Keratinocyte (primary cell): ENCODE measurements at regions not wholly inside any gene's neighbourhood (a gene's known extent, or its start where the extent isn't known, plus 50 kb on each side); places are given as distances from the start of the nearest gene placed in this dataset.

Experiments used
- DNase-seq: peaks from one replicate; pipeline ENCODE4 v3.0.0-alpha.2; 2011; ENCODE audit warnings: low read depth, missing footprints, low spot score
- FAIRE-seq: peaks from 2 replicates; lab custom pipeline; 2011; peaks lifted over from hg19 to GRCh38; lab: Jason Lieb, UNC
- H2AFZ ChIP-seq: 2 replicates; pipeline ENCODE4 v1.6.0; 2012; ENCODE audit warnings: low read length, control low read depth, inconsistent platforms; ENCODE audit not compliant: control insufficient read depth
- H3K27ac ChIP-seq: 2 replicates; pipeline ENCODE4 v1.5.1; 2011; ENCODE audit warnings: low read length; ENCODE audit not compliant: control insufficient read depth, insufficient read depth
- H3K27me3 ChIP-seq: 3 replicates; pipeline ENCODE4 v1.6.0; 2011; ENCODE audit warnings: low read length; ENCODE audit not compliant: control insufficient read depth, insufficient read depth; ENCODE audit errors: extremely low read depth
- H3K36me3 ChIP-seq, 2 experiments: 2 replicates in 1 of 2; 3 replicates in 1 of 2; pipeline ENCODE4 v1.5.1; 2011; ENCODE audit warnings: low read length in 2 of 2, mild to moderate bottlenecking in 1 of 2; ENCODE audit not compliant: control insufficient read depth in 2 of 2, insufficient read depth in 2 of 2; ENCODE audit errors: extremely low read depth in 1 of 2
- H3K4me1 ChIP-seq: 3 replicates; pipeline ENCODE4 v1.5.1; 2011; ENCODE audit warnings: low read length; ENCODE audit not compliant: control insufficient read depth, insufficient read depth; ENCODE audit errors: extremely low read depth
- H3K4me2 ChIP-seq: 3 replicates; pipeline ENCODE4 v1.6.0; 2011; ENCODE audit warnings: low read depth, low read length; ENCODE audit not compliant: control insufficient read depth, insufficient read depth; ENCODE audit errors: extremely low read depth
- H3K4me3 ChIP-seq, 3 experiments: fragments of 200-600 bp in 1 of 3; sonication (generic) in 1 of 3; 2 replicates in 2 of 3; 3 replicates in 1 of 3; pipeline ENCODE4 v1.5.1; 2011 to 2016; ENCODE audit warnings: low read length in 3 of 3, mild to moderate bottlenecking in 3 of 3, control low read depth in 2 of 3, inconsistent platforms in 1 of 3, low read depth in 1 of 3, mixed read lengths in 1 of 3, mixed run types in 1 of 3, moderate library complexity in 1 of 3; ENCODE audit not compliant: control insufficient read depth in 2 of 3, insufficient read depth in 2 of 3; ENCODE audit errors: extremely low read depth in 1 of 3
- H3K79me2 ChIP-seq: 2 replicates; pipeline ENCODE4 v1.6.0; 2012; ENCODE audit warnings: low read length; ENCODE audit not compliant: control insufficient read depth, insufficient read depth
- H3K9ac ChIP-seq: 3 replicates; pipeline ENCODE4 v1.6.0; 2011; ENCODE audit warnings: low read length; ENCODE audit not compliant: control insufficient read depth, insufficient read depth; ENCODE audit errors: extremely low read depth
- H3K9me1 ChIP-seq: 3 replicates; pipeline ENCODE4 v1.6.0; 2011; ENCODE audit warnings: low read length; ENCODE audit not compliant: control insufficient read depth, insufficient read depth; ENCODE audit errors: extremely low read depth
- H3K9me3 ChIP-seq: 2 replicates; pipeline ENCODE4 v1.5.1; 2012; ENCODE audit warnings: low read depth, low read length; ENCODE audit not compliant: control insufficient read depth
- H4K20me1 ChIP-seq: 3 replicates; pipeline ENCODE4 v1.6.0; 2011; ENCODE audit warnings: low read length; ENCODE audit not compliant: control insufficient read depth, insufficient read depth; ENCODE audit errors: extremely low read depth
- EZH2 ChIP-seq: IDR thresholded peaks from one replicate; pipeline ENCODE4 v1.6.1; 2012; ENCODE audit warnings: inconsistent platforms, mild to moderate bottlenecking, low read length, moderate library complexity
- dilution Hi-C: fragments of 300-500 bp; cut with MboI; formaldehyde crosslinking; loops from one replicate; pipeline ENCODE4 v1.7.0; 2020; ENCODE audit warnings: low sequenced_read_pairs; ENCODE audit not compliant: extremely low pct_ligation_motif_present
- TF ChIP-seq, protein P1 (sequence below), 3 experiments: IDR thresholded peaks in 1 of 3; conservative IDR thresholded peaks in 1 of 3; optimal IDR thresholded peaks in 1 of 3; 2 replicates in 2 of 3; 3 replicates in 1 of 3; pipeline versions ENCODE3 to v1.5.1; 2011; ENCODE audit warnings: low read length in 3 of 3, mild to moderate bottlenecking in 3 of 3, moderate library complexity in 2 of 3, control low read depth in 1 of 3, inconsistent platforms in 1 of 3; ENCODE audit not compliant: insufficient read depth in 2 of 3; ENCODE audit errors: extremely low read depth in 1 of 3

DNA sequence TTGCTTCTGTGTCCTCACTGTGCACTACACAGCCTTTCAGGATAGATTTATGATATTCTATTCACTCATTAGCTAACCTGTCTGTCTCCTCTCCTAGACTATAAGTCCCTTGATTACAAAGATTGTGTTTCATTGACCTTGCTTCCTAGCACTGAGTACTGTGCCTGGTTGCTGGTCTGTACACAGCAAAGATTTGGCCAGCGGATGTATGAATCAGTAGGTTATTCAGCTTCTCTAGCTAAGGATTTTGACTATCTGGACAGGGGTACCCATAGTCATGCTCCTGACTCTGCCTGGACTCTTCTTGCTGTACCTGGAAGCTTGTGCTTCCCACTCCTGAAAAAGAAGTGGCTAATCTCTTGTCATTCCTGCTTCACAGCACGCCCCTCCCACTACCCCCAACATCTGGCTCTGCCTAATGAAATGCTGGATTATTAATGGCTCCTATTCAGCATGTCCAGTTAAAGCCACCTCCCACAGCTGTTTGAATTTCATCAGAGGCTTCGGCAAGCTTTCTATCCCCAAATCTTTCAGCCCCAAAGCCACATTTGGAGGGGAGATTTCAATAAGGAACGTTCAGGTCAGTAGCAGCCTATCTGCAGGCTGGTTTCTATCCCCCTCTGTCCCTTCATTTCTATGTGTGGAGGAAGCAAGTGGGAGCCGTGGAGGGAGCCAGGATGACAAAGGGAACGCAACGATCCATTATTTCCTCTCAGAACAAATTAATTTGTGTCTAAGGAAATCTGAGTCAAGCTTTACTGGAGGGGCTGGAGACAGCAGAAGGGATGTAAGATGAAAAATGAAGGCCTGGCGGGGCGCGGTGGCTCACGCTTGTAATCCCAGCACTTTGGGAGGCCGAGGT is 64.8 kb upstream of the PPM1J start:
- H3K9me3 ChIP-seq, result no peaks in the 10 kb centered on the region
- DNase-seq, result no peak
- H3K4me2 ChIP-seq, result no peak overlapping the region
- H3K9ac ChIP-seq, result no peak overlapping the region
- no peaks in the 10 kb centered on the region for H3K27me3 ChIP-seq
- dilution Hi-C loops, result loop anchor here (5.0 kb wide), 1 partner anchor 63 kb away; the partner anchor contains the start of gene PPM1J
- no peaks in the 10 kb centered on the region for H4K20me1 ChIP-seq
- no peaks in the 10 kb centered on the region for H3K79me2 ChIP-seq
- H3K4me1 ChIP-seq, result no peaks in the 10 kb centered on the region
- H3K36me3 ChIP-seq, result no peaks in the 10 kb centered on the region
- TF ChIP-seq, protein P1, sequence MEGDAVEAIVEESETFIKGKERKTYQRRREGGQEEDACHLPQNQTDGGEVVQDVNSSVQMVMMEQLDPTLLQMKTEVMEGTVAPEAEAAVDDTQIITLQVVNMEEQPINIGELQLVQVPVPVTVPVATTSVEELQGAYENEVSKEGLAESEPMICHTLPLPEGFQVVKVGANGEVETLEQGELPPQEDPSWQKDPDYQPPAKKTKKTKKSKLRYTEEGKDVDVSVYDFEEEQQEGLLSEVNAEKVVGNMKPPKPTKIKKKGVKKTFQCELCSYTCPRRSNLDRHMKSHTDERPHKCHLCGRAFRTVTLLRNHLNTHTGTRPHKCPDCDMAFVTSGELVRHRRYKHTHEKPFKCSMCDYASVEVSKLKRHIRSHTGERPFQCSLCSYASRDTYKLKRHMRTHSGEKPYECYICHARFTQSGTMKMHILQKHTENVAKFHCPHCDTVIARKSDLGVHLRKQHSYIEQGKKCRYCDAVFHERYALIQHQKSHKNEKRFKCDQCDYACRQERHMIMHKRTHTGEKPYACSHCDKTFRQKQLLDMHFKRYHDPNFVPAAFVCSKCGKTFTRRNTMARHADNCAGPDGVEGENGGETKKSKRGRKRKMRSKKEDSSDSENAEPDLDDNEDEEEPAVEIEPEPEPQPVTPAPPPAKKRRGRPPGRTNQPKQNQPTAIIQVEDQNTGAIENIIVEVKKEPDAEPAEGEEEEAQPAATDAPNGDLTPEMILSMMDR (optimal IDR thresholded peaks at IDR 0.05 in 1 of 3, IDR thresholded peaks at IDR 0.05 in 1 of 3, conservative IDR thresholded peaks at IDR 0.05 in 1 of 3; ENCODE audit: extremely low read depth in 1 of 3, insufficient read depth in 2 of 3, low read length in 3 of 3), result no peak
- TF ChIP-seq EZH2, result no peak
- no peak overlapping the region for H3K27ac ChIP-seq
- FAIRE-seq, result no peak
- no peak overlapping the region for H2AFZ ChIP-seq
- H3K4me3 ChIP-seq, result no peak overlapping the region
- H3K9me1 ChIP-seq, result no peaks in the 10 kb centered on the region

GRCh38 chr1:112778137-112778536 is 63.0 kb upstream of the PPM1J start:
- Histone ChIP-seq H3K9me3 (no peaks in the 10 kb centered on the region), H2AFZ (no peak overlapping the region), H3K4me2 (no peak overlapping the region), H3K9me1 (no peaks in the 10 kb centered on the region), H3K79me2 (no peaks in the 10 kb centered on the region), H4K20me1 (no peaks in the 10 kb centered on the region), H3K4me3 (no peak overlapping the region), H3K9ac (no peak overlapping the region), H3K27ac (no peak overlapping the region), H3K4me1 (no peaks in the 10 kb centered on the region), H3K36me3 (no peaks in the 10 kb centered on the region), H3K27me3 (no peaks in the 10 kb centered on the region)
- dilution Hi-C loops, result no loop called here
- FAIRE-seq (no peak), DNase-seq (no peak)
- TF ChIP-seq EZH2, result no peak
- TF ChIP-seq, protein P1 (optimal IDR thresholded peaks at IDR 0.05 in 1 of 3, IDR thresholded peaks at IDR 0.05 in 1 of 3, conservative IDR thresholded peaks at IDR 0.05 in 1 of 3; ENCODE audit: extremely low read depth in 1 of 3, insufficient read depth in 2 of 3, low read length in 3 of 3), result no peak
